H9 (cell line): ENCODE measurements at regions not wholly inside any gene's neighbourhood (a gene's known extent, or its start where the extent isn't known, plus 50 kb on each side); places are given as distances from the start of the nearest gene placed in this dataset.

Experiments
- DNase-seq: peaks from one replicate; pipeline ENCODE4 v3.0.0-alpha.2; 2017
- H2AFZ ChIP-seq: one replicate; pipeline ENCODE4 v1.6.1; 2013; ENCODE audit warnings: mild to moderate bottlenecking, low read length, control low read depth, moderate library complexity
- H2AK5ac ChIP-seq: 2 replicates; pipeline ENCODE4 v1.6.1; 2013; ENCODE audit warnings: low read length, control low read depth, mixed read lengths; ENCODE audit not compliant: insufficient read length
- H2BK120ac ChIP-seq: one replicate; pipeline ENCODE4 v1.6.1; 2013; ENCODE audit warnings: low read depth, mild to moderate bottlenecking, low read length, control low read depth, inconsistent platforms; ENCODE audit not compliant: poor library complexity, severe bottlenecking
- H2BK12ac ChIP-seq: 2 replicates; pipeline ENCODE4 v1.6.1; 2013; ENCODE audit warnings: low read length, control low read depth, mixed read lengths, low read depth; ENCODE audit not compliant: insufficient read length
- H2BK15ac ChIP-seq: 2 replicates; pipeline ENCODE4 v1.6.1; 2013; ENCODE audit warnings: low read depth, low read length, control low read depth
- H2BK20ac ChIP-seq: one replicate; pipeline ENCODE4 v1.6.1; 2013; ENCODE audit warnings: low read depth, mild to moderate bottlenecking, low read length, control low read depth, inconsistent platforms; ENCODE audit not compliant: poor library complexity, severe bottlenecking
- H2BK5ac ChIP-seq: 2 replicates; pipeline ENCODE4 v1.6.1; 2013; ENCODE audit warnings: low read length, control low read depth, mixed read lengths; ENCODE audit not compliant: insufficient read length
- H3K14ac ChIP-seq: 2 replicates; pipeline ENCODE4 v1.6.1; 2013; ENCODE audit warnings: low read length, control low read depth; ENCODE audit not compliant: insufficient read depth
- H3K18ac ChIP-seq: 2 replicates; pipeline ENCODE4 v1.6.1; 2013; ENCODE audit warnings: low read depth, mild to moderate bottlenecking, mixed read lengths, low read length, control low read depth; ENCODE audit not compliant: insufficient read length
- H3K23ac ChIP-seq: 2 replicates; pipeline ENCODE4 v1.6.1; 2013; ENCODE audit warnings: low read length, control low read depth, mixed read lengths, low read depth; ENCODE audit not compliant: insufficient read length
- H3K23me2 ChIP-seq: 2 replicates; pipeline ENCODE4 v1.6.1; 2013; ENCODE audit warnings: low read depth, mild to moderate bottlenecking, mixed read lengths, low read length, control low read depth; ENCODE audit not compliant: insufficient read length, poor library complexity, severe bottlenecking
- H3K27ac ChIP-seq: 2 replicates; pipeline ENCODE4 v1.5.1; 2013; ENCODE audit warnings: low read length, control low read depth, mixed read lengths, low read depth; ENCODE audit not compliant: insufficient read length
- H3K27me3 ChIP-seq: 2 replicates; pipeline ENCODE4 v1.6.1; 2013; ENCODE audit warnings: low read length, control low read depth, inconsistent platforms; ENCODE audit not compliant: insufficient read depth
- H3K4ac ChIP-seq: 2 replicates; pipeline ENCODE4 v1.6.1; 2013; ENCODE audit warnings: low read depth, mild to moderate bottlenecking, control low read depth, inconsistent platforms, low read length, moderate library complexity
- H3K4me1 ChIP-seq: 2 replicates; pipeline ENCODE4 v1.6.1; 2013; ENCODE audit warnings: low read length, control low read depth, inconsistent platforms; ENCODE audit not compliant: insufficient read depth
- H3K4me2 ChIP-seq: 2 replicates; pipeline ENCODE4 v1.6.1; 2013; ENCODE audit warnings: low read length, control low read depth, mixed read lengths; ENCODE audit not compliant: insufficient read length, insufficient read depth
- H3K56ac ChIP-seq: 2 replicates; pipeline ENCODE4 v1.6.1; 2013; ENCODE audit warnings: low read depth, mild to moderate bottlenecking, mixed read lengths, low read length, control low read depth; ENCODE audit not compliant: insufficient read length
- H3K79me1 ChIP-seq: 2 replicates; pipeline ENCODE4 v1.6.1; 2013; ENCODE audit warnings: low read depth, mild to moderate bottlenecking, moderate library complexity, low read length, control low read depth, inconsistent platforms; ENCODE audit not compliant: insufficient read depth, poor library complexity, severe bottlenecking
- H3K79me2 ChIP-seq: 2 replicates; pipeline ENCODE4 v1.6.1; 2013; ENCODE audit warnings: low read length, control low read depth, inconsistent platforms; ENCODE audit not compliant: insufficient read depth
- H3K9ac ChIP-seq: 2 replicates; pipeline ENCODE4 v1.6.1; 2013; ENCODE audit warnings: low read length, control low read depth, mixed read lengths; ENCODE audit not compliant: insufficient read length; ENCODE audit errors: extremely low read depth
- H3K9me3 ChIP-seq: one replicate; pipeline ENCODE4 v1.6.1; 2013; ENCODE audit warnings: low read depth, low read length, inconsistent platforms; ENCODE audit not compliant: control insufficient read depth
- H3T11ph ChIP-seq: one replicate; pipeline ENCODE4 v1.6.1; 2013; ENCODE audit warnings: mild to moderate bottlenecking, low read length, control low read depth, inconsistent platforms
- H4K20me1 ChIP-seq: one replicate; pipeline ENCODE4 v1.6.1; 2013; ENCODE audit not compliant: control insufficient read depth, insufficient read length, insufficient read depth
- H4K5ac ChIP-seq: 2 replicates; pipeline ENCODE4 v1.6.1; 2013; ENCODE audit warnings: low read depth, mild to moderate bottlenecking, mixed read lengths, low read length, control low read depth; ENCODE audit not compliant: insufficient read length
- H4K8ac ChIP-seq: replicated peaks from 2 replicates; pipeline ENCODE4 v1.6.1; 2013; ENCODE audit warnings: low read length, control low read depth, mixed read lengths, low read depth; ENCODE audit not compliant: insufficient read length
- H4K91ac ChIP-seq: 2 replicates; pipeline ENCODE4 v1.6.1; 2013; ENCODE audit warnings: low read depth, mild to moderate bottlenecking, moderate library complexity, mixed read lengths, low read length, control low read depth; ENCODE audit not compliant: insufficient read length
- H3K27ac Mint-ChIP-seq, 3 experiments: 2 replicates in 2 of 3; 3 replicates in 1 of 3; pipeline ENCODE4 v1.8.0; 2020 to 2021; ENCODE audit warnings: mixed read lengths in 3 of 3, mild to moderate bottlenecking in 1 of 3, moderate library complexity in 1 of 3
- H3K27me3 Mint-ChIP-seq: 2 replicates; pipeline ENCODE4 v1.8.0; 2021; ENCODE audit warnings: low read depth, mild to moderate bottlenecking, moderate library complexity, mixed read lengths
- H3K36me3 Mint-ChIP-seq, 3 experiments: 2 replicates in 2 of 3; 3 replicates in 1 of 3; pipeline ENCODE4 v1.8.0; 2020 to 2021; ENCODE audit warnings: low read depth in 3 of 3, mixed read lengths in 3 of 3; ENCODE audit not compliant: insufficient read depth in 1 of 3
- H3K4me1 Mint-ChIP-seq, 2 experiments: 2 replicates each; pipeline ENCODE4 v1.8.0; 2020; ENCODE audit warnings: mixed read lengths in 2 of 2
- H3K4me3 Mint-ChIP-seq, 2 experiments: 2 replicates in 1 of 2; 3 replicates in 1 of 2; pipeline ENCODE4 v1.8.0; 2020 to 2021; ENCODE audit warnings: mild to moderate bottlenecking in 2 of 2, mixed read lengths in 2 of 2, moderate library complexity in 1 of 2
- H3K9me3 Mint-ChIP-seq, 2 experiments: 2 replicates in 1 of 2; 3 replicates in 1 of 2; pipeline ENCODE4 v1.8.0; 2020; ENCODE audit warnings: mild to moderate bottlenecking in 2 of 2, mixed read lengths in 2 of 2, moderate library complexity in 1 of 2
- WGBS: extraction: QIAGEN DNeasy Blood & Tissue Kit; methylation state at CpG from one replicate; pipeline ENCODE4 v1.1.7; 2013; ENCODE audit warnings: missing lambda C conversion rate, low lambda C conversion rate, mixed read lengths; ENCODE audit not compliant: insufficient read length; ENCODE audit errors: extremely low coverage; 5-methylcytosine and 5-hydroxymethylcytosine counted together
- TF ChIP-seq, protein P1 (sequence below): fragments of 200-600 bp; sonication (generic); conservative IDR thresholded peaks from 3 replicates; pipeline ENCODE4 v1.8.0; 2021; ENCODE audit warnings: antibody characterized with exemption, mild to moderate bottlenecking

DNA sequence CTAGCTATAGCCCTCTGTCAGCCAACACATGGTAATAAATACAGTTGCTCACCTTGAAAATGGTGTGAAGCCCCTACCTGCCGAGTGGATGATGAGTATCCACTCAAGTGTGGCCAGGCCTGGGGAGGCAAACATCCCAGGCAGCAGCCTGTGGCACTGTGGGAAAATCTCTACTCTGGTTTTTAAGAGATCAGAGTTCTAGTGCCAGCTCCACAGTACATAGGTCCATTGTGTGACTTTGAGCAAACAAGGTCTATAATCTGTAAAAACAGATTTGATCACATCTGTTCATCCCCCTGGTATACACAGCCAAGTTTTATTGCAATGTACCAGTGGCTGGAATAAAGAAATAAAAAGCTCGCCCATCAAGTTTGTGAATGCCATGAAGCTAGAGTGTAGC is 82.7 kb upstream of the ARMC2 start:
- H3K56ac ChIP-seq: no peak overlapping the region
- no peak overlapping the region for H2AFZ ChIP-seq
- H2BK120ac ChIP-seq: no peak overlapping the region
- H3K4me3 Mint-ChIP-seq: no peak overlapping the region
- no peaks in the 10 kb centered on the region for H3K23me2 ChIP-seq
- no CpG with 5 or more reads among the region's 2 CpGs for WGBS
- H2BK5ac ChIP-seq: no peak overlapping the region
- TF ChIP-seq, protein P1, sequence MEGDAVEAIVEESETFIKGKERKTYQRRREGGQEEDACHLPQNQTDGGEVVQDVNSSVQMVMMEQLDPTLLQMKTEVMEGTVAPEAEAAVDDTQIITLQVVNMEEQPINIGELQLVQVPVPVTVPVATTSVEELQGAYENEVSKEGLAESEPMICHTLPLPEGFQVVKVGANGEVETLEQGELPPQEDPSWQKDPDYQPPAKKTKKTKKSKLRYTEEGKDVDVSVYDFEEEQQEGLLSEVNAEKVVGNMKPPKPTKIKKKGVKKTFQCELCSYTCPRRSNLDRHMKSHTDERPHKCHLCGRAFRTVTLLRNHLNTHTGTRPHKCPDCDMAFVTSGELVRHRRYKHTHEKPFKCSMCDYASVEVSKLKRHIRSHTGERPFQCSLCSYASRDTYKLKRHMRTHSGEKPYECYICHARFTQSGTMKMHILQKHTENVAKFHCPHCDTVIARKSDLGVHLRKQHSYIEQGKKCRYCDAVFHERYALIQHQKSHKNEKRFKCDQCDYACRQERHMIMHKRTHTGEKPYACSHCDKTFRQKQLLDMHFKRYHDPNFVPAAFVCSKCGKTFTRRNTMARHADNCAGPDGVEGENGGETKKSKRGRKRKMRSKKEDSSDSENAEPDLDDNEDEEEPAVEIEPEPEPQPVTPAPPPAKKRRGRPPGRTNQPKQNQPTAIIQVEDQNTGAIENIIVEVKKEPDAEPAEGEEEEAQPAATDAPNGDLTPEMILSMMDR: no peak
- no peak overlapping the region for H2BK12ac ChIP-seq
- no peaks in the 10 kb centered on the region for H3K79me2 ChIP-seq
- no peak overlapping the region for H4K91ac ChIP-seq
- H3T11ph ChIP-seq: no peak overlapping the region
- H3K27me3 ChIP-seq: no peaks in the 10 kb centered on the region
- no peaks in the 10 kb centered on the region for H3K79me1 ChIP-seq
- H4K20me1 ChIP-seq: no peaks in the 10 kb centered on the region
- no peak overlapping the region for H3K14ac ChIP-seq
- H3K4me1 ChIP-seq: peaks cover 4% of the 10 kb centered on the region; the same call in 1 of the 2 replicates
- H3K4ac ChIP-seq: no peak overlapping the region
- DNase-seq: no peak
- H3K27me3 Mint-ChIP-seq: peaks cover 25% of the 10 kb centered on the region
- H3K23ac ChIP-seq: no peak overlapping the region
- no peak overlapping the region for H3K27ac ChIP-seq
- no peak overlapping the region for H3K9ac ChIP-seq
- H2AK5ac ChIP-seq: no peak overlapping the region
- H3K36me3 Mint-ChIP-seq: peaks cover 0 to 4% (median 3%) of the 10 kb centered on the region in 3 experiments; a peak in 2 of 7 replicates
- no peaks in the 10 kb centered on the region for H3K9me3 Mint-ChIP-seq
- H4K5ac ChIP-seq: no peak overlapping the region
- no peaks in the 10 kb centered on the region for H3K9me3 ChIP-seq
- H3K18ac ChIP-seq: no peak overlapping the region
- no peak overlapping the region for H4K8ac ChIP-seq
- H3K4me2 ChIP-seq: no peak overlapping the region
- no peak overlapping the region for H2BK15ac ChIP-seq
- peaks cover 17 to 18% of the 10 kb centered on the region in 2 experiments for H3K4me1 Mint-ChIP-seq
- no peak overlapping the region for H2BK20ac ChIP-seq
- no peak overlapping the region for H3K27ac Mint-ChIP-seq
